ENCODE measurements at regions not wholly inside any gene's neighbourhood (a gene's known extent, or its start where the extent isn't known, plus 50 kb on each side); places are given as distances from the start of the nearest gene placed in this dataset.
A peak's percentile ranks its signal among the peaks of the same experiment; 100 is the strongest.

DNA sequence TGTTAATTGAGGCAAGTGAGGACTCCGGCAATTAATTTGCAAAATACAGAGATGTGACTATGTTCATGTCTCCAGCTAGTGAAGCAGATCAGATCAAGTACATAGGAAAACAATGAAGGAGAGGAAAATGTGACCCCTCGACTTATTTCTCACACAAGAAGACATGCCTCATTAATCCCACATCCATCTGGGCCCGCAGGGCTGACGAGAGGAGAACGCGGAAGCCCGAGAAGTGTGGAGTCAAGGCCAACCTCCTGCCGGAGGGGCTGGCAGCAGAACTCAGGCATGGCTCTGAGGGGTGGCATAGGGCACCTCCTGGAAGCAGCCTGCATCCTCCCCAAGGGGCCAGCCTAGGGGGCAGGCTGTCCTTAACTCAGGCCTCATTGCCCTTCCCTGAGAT is 54.4 kb downstream of the ZNF503 start:
- no peak for DNase-seq

DNA sequence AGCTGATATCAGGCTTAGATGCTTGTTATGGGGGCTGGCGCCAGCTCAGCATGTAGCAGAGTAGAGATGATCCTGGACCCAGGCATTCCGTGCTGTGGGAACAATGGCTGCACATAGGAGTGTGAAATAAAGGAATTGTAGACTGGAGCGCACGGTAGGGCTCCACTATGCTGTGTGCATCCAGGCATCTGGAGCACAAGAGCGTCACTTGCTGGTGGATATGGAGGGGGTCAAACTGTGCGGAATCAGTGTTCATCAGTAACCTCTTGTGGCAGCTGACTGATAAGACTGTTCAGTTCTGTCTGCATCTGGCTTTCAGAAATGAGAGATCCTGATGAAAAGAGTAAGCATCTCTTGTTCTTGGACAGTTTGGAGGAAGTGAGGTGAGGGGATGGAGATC is 55.8 kb downstream of the ZNF503 start:
- no peak for DNase-seq

- no peak for DNase-seq
Measured at GRCh38 chr10:75344170-75344569, 57.4 kb downstream of the ZNF503 start.

DNA sequence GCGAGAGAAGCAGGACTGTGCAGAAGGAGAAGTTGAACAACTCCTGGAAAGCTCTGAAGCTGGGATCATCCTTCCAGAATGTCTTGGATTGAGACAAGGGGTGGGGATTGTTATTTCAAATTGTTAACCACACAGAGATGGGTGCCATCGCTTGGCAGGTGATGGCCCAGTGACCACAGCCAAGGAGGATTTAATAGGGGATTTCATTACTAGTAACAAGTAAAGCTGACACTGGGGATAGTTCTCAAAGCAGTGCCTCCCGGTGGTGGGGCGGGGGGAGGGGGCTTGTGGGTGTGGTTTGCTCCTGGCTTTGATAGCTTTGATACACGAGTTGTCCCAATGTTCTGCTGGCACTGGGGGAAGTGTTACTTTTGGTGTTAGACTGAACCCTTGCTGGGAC is 59.2 kb downstream of the ZNF503 start:
- no peak for DNase-seq

GRCh38 chr10:75335983-75336382 is 65.6 kb downstream of the ZNF503 start:
- DNase-seq: no peak

DNA sequence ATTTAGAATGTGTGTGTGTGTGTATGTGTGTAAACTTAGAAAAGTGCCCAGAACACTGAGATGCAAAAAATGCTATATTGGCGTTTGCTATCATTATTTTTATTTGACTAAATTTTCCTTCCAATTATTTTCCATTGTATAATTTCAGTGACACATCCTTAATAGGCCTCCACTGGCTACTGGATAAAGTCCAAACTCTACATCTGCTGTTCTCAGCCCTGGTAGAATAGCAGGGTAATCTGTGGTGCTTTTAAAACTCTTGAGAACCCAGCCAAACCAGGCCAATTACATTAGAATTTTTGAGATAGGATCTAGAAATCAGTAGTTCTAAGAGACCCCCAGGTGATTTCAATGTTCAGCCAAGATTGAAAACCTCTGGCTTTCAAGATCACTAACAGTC is 66.4 kb downstream of the ZNF503 start:
- DNase-seq: no peak

DNA sequence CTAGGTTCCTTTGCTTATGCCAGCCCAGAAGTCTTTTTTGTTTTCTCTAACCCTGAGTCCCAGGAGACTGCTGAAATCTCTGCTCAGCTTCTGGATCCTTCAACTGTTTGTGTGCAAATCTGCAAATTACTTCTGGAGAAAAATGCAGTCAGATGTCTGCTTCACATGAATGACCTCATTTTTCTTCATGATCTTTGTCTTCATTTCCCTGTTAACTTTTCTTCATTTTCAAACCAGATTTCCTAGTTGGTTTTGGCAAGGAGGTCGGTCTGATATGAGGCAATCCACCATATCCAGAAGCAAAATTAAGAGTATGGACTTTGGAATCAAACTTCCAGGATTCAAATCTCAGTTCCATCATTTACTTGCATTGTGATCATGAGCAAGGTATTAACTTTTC is 66.8 kb downstream of the ZNF503 start:
- DNase-seq: no peak

- DNase-seq: no peak
Measured at GRCh38 chr10:75332081-75332480, 69.5 kb downstream of the ZNF503 start.

- no peak for DNase-seq
Measured at GRCh38 chr10:75331081-75331480, 70.5 kb downstream of the ZNF503 start.

GRCh38 chr10:75329190-75329745 is 72.3 kb downstream of the ZNF503 start:
- no peak for DNase-seq

DNA sequence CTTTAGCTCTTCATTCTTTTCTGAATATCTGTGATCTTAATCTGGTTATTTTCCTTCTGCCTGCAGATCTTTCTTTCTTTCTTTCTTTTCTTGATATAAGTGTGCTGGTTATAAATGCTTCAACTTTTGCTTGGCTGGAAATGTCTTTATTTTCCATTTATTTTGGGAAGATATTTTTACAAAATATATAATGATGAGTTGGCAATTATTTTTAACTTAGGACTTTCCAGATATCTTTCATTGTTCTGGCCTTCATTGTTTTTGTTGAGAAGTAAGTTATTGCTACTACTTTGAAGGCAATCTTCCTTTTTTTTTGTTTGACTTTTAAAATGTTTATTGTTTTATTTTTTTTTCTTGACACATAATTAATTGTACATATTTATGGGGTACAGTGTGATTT is 75.3 kb downstream of the ZNF503 start:
- no peak for DNase-seq

- DNase-seq: no peak
Measured at GRCh38 chr10:75319274-75319673, 82.3 kb downstream of the ZNF503 start.

DNA sequence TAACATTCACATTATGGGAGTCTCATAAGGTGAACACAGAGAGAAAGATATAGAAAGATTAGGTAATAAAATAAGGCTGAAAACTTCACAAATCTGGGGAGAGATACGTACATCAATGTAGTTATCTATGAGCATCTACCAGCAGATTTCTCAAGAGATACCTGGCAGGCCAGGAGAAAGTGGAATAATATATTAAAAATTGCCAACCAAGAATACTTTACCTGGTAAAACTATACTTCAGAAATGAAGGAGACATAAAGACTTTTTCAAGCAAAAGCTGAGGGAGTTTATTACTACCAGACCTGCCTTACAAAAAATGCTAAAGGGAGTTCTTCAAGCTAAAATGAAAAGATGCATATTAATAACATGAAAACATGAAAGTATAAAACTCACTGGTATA is 78.8 kb upstream of the COMTD1 start:
- DNase-seq: no peak

DNA sequence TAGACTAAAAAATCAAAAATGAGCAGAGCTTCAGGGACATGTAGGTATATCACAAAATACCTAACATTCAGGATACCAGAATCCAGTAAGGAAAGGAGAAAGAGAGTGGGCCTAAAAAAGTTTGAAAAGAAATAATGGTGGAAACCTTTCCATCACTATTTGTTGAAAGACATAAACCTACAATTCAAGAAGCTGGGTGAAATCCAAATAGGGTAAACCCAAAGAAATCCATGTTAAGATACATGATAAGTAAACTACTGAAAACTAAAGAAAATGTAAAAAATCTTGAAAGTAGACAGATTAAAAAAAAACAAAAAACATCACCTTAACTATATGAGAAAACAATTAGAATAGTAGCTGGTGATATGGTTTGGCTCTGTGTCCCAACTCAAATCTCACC is 76.7 kb upstream of the COMTD1 start:
- DNase-seq: no peak

GRCh38 chr10:75305675-75306074 is 69.9 kb upstream of the COMTD1 start:
- DNase-seq: no peak

DNA sequence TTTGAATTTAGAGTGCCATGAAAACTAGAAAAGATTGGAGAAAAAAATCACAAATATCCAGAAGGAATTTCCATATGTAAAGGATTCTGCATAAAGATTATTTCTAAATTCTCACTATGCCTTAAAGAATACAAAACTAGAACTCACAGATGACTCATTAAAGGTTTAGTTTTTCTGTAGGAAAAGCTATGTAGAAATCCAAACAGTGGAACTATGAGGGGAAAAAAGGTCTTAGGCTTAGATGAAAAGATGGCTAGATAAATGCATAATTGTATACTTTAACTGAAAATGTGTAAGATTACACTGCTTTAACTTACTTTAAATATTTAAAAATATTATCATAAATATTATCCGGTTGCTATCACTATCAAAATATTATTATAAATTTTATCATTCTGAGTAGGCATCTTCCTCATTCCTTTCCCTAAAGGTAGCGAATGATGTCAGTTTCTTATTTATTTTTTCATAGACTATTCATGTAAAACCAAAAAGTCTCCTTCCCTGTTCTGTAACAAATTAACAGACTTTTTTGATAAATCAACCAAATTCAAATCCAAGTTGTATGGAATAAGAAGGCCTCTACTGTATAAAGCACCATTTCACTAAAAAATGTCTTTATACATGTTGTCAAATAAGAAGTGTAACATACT is 69.1 kb upstream of the COMTD1 start:
- DNase-seq: no peak

DNA sequence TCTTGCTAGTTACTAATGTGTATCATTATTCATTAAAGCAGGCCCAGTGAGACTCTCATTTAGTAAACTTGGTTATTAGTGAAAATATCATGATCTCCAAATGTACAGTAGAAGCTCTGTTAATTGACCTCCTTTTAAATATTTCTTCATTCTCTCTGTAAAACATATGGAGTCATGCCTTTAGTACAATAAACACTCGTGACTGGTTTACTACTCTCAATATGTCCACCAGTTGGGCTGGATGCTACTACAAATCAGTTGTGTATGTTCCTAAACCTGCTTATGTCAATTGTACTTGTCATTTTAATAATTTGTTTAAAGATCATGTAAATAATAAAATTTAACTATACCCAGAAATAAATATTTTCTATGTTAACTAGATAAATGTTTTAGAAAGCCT is 68.6 kb upstream of the COMTD1 start:
- DNase-seq: no peak

- no peak for DNase-seq
Measured at GRCh38 chr10:75303045-75303777, 67.5 kb upstream of the COMTD1 start.

GRCh38 chr10:75302029-75302428 is 66.3 kb upstream of the COMTD1 start:
- DNase-seq: no peak

- DNase-seq: no peak
Measured at GRCh38 chr10:75297021-75297599, 61.4 kb upstream of the COMTD1 start.

- DNase-seq: no peak
Measured at GRCh38 chr10:75295868-75296441, 60.2 kb upstream of the COMTD1 start.

GRCh38 chr10:75294866-75295701 is 59.3 kb upstream of the COMTD1 start:
- DNase-seq: peak; percentile 87

DNA sequence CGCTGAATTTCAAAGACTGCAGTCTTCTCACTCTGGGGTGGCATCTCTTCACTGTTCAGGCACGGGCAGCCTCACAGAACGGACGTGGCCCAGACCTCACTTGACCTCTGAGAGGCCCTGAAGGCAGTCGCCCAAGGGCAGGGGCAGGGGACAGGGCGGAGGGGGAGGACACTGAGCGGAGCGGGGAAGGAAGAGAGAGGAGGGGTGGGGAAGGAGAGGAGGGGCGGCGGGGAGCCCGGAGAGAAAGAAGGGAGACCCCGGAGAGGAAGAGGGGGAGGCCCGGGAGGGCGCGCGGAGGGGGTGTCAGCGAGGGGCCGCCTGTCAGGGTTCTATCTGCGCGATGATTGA is 58.7 kb upstream of the COMTD1 start:
- no peak for DNase-seq
